ENCODE measurements at regions not wholly inside any gene's neighbourhood (a gene's known extent, or its start where the extent isn't known, plus 50 kb on each side); places are given as distances from the start of the nearest gene placed in this dataset.

DNA sequence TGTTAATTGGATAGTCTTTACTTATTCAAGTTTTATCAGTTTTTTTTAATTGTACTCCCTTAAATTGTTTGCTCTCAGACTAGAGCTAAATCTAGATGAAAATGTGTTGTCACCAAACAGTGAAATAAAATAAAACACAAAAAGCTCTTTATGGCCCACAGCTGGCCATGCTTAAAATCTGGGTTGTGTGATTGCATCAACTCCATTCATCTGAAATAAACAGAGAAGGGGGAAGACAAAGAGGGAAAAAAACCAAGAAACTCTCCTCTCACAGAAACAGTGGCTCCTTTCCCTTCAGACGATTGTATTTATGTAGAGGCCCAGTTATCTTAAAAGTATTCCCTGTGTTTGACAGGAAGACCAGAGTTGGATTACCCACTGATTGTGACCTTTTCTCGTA lies 422.4 kb downstream of the IRX1 start:
- TF ChIP-seq, protein P1, sequence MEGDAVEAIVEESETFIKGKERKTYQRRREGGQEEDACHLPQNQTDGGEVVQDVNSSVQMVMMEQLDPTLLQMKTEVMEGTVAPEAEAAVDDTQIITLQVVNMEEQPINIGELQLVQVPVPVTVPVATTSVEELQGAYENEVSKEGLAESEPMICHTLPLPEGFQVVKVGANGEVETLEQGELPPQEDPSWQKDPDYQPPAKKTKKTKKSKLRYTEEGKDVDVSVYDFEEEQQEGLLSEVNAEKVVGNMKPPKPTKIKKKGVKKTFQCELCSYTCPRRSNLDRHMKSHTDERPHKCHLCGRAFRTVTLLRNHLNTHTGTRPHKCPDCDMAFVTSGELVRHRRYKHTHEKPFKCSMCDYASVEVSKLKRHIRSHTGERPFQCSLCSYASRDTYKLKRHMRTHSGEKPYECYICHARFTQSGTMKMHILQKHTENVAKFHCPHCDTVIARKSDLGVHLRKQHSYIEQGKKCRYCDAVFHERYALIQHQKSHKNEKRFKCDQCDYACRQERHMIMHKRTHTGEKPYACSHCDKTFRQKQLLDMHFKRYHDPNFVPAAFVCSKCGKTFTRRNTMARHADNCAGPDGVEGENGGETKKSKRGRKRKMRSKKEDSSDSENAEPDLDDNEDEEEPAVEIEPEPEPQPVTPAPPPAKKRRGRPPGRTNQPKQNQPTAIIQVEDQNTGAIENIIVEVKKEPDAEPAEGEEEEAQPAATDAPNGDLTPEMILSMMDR (IDR thresholded peaks at IDR 0.05) = no peak
- no peak for TF ChIP-seq POLR2A (IDR thresholded peaks at IDR 0.05)
